A673 (cell line): ENCODE measurements at regions not wholly inside any gene's neighbourhood (a gene's known extent, or its start where the extent isn't known, plus 50 kb on each side); places are given as distances from the start of the nearest gene placed in this dataset.

Source experiments
- BruUV-seq: library from RNA; stranded (reverse); fragments of 400-500 nt; replicated peaks from 2 replicates; lab custom pipeline; 2021; lab: Mats Ljungman, UMichigan
- CTCF ChIA-PET: fragments of 300-600 bp; sonication (Branson Sonifier 250); formaldehyde crosslinking; loops from one replicate; lab custom pipeline; 2022; ENCODE audit warnings: antibody characterized with exemption; lab: Charles Lee
- POLR2A ChIA-PET: fragments of 300-600 bp; sonication (Branson Sonifier 250); formaldehyde crosslinking; loops from one replicate; lab custom pipeline; 2022; ENCODE audit warnings: antibody characterized with exemption; ENCODE audit not compliant: low non-redundant PET; lab: Charles Lee
- DNase-seq: peaks from one replicate; pipeline ENCODE4 v3.0.0-alpha.2; 2015; ENCODE audit warnings: low spot score
- H3K27ac ChIP-seq: fragments of 200-600 bp; sonication (generic); 2 replicates; pipeline ENCODE4 v1.5.1; 2016; ENCODE audit warnings: mixed run types, low read depth, mild to moderate bottlenecking, mixed read lengths, antibody characterized with exemption, low read length; ENCODE audit not compliant: poor library complexity, severe bottlenecking
- H3K27me3 ChIP-seq: fragments of 200-600 bp; sonication (generic); replicated peaks from 2 replicates; pipeline ENCODE4 v1.6.1; 2017; ENCODE audit warnings: mixed run types, low read depth, mild to moderate bottlenecking, mixed read lengths, antibody characterized with exemption, low read length; ENCODE audit not compliant: insufficient read depth, poor library complexity
- H3K36me3 ChIP-seq: fragments of 200-600 bp; sonication (generic); 2 replicates; pipeline ENCODE4 v1.6.1; 2016; ENCODE audit warnings: mixed run types, mild to moderate bottlenecking, mixed read lengths, antibody characterized with exemption, low read length; ENCODE audit not compliant: insufficient read depth, poor library complexity, severe bottlenecking
- H3K4me1 ChIP-seq: fragments of 200-600 bp; sonication (generic); 2 replicates; pipeline ENCODE4 v1.6.1; 2017; ENCODE audit warnings: mixed run types, mild to moderate bottlenecking, mixed read lengths, antibody characterized with exemption, low read length; ENCODE audit not compliant: insufficient read depth, poor library complexity, severe bottlenecking
- H3K4me3 ChIP-seq: fragments of 200-600 bp; sonication (generic); 2 replicates; pipeline ENCODE4 v1.5.1; 2016; ENCODE audit warnings: low read depth, mixed run types, mild to moderate bottlenecking, mixed read lengths, low read length; ENCODE audit not compliant: poor library complexity, severe bottlenecking
- H3K9me3 ChIP-seq: fragments of 200-600 bp; sonication (generic); 2 replicates; pipeline ENCODE4 v1.6.1; 2016; ENCODE audit warnings: mixed run types, low read depth, mild to moderate bottlenecking, mixed read lengths, antibody characterized with exemption, low read length; ENCODE audit not compliant: poor library complexity, severe bottlenecking
- EZH2 ChIP-seq: fragments of 200-600 bp; sonication (generic); IDR thresholded peaks from 2 replicates; pipeline ENCODE4 v1.6.1; 2017; ENCODE audit warnings: borderline replicate concordance, low read depth, mild to moderate bottlenecking, mixed read lengths, antibody characterized with exemption, low read length; ENCODE audit not compliant: poor library complexity, severe bottlenecking
- intact Hi-C: fragments of 100-400 bp; cut with micrococcal nuclease; formaldehyde crosslinking; loops from one replicate; pipeline ENCODE4 v1.10.0; 2022; ENCODE audit not compliant: unreplicated experiment
- TF ChIP-seq, protein P1 (sequence below): fragments of 300-800, 200-600 bp; sonication (generic); conservative IDR thresholded peaks from 2 replicates; pipeline ENCODE4 v1.5.1; 2017; ENCODE audit warnings: low read depth, mild to moderate bottlenecking, antibody characterized with exemption, low read length, moderate library complexity, mixed read lengths

GRCh38 chr6:93789532-93789931, 370.2 kb upstream of the EPHA7 start:
- ChIA-PET CTCF (no interaction called here), POLR2A (no interaction called here)
- H3K4me1 ChIP-seq: no peaks in the 10 kb centered on the region
- TF ChIP-seq, protein P1, sequence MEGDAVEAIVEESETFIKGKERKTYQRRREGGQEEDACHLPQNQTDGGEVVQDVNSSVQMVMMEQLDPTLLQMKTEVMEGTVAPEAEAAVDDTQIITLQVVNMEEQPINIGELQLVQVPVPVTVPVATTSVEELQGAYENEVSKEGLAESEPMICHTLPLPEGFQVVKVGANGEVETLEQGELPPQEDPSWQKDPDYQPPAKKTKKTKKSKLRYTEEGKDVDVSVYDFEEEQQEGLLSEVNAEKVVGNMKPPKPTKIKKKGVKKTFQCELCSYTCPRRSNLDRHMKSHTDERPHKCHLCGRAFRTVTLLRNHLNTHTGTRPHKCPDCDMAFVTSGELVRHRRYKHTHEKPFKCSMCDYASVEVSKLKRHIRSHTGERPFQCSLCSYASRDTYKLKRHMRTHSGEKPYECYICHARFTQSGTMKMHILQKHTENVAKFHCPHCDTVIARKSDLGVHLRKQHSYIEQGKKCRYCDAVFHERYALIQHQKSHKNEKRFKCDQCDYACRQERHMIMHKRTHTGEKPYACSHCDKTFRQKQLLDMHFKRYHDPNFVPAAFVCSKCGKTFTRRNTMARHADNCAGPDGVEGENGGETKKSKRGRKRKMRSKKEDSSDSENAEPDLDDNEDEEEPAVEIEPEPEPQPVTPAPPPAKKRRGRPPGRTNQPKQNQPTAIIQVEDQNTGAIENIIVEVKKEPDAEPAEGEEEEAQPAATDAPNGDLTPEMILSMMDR: no peak
- no peak for TF ChIP-seq EZH2
- H3K36me3 ChIP-seq: no peaks in the 10 kb centered on the region
- BruUV-seq: no TSS peak
- DNase-seq: no peak
- no peaks in the 10 kb centered on the region for H3K27me3 ChIP-seq
- intact Hi-C loops: no loop called here
- no peak overlapping the region for H3K4me3 ChIP-seq
- H3K27ac ChIP-seq: no peak overlapping the region
- H3K9me3 ChIP-seq: no peaks in the 10 kb centered on the region

GRCh38 chr6:93787841-93788240, 368.5 kb upstream of the EPHA7 start:
- no peak for DNase-seq
- Histone ChIP-seq H3K27me3 (no peaks in the 10 kb centered on the region), H3K4me3 (no peak overlapping the region), H3K36me3 (no peaks in the 10 kb centered on the region), H3K9me3 (no peaks in the 10 kb centered on the region), H3K27ac (no peak overlapping the region), H3K4me1 (no peaks in the 10 kb centered on the region)
- ChIA-PET CTCF (no interaction called here), POLR2A (no interaction called here)
- no TSS peak for BruUV-seq
- TF ChIP-seq, protein P1: no peak
- TF ChIP-seq EZH2: no peak
- intact Hi-C loops: no loop called here

DNA sequence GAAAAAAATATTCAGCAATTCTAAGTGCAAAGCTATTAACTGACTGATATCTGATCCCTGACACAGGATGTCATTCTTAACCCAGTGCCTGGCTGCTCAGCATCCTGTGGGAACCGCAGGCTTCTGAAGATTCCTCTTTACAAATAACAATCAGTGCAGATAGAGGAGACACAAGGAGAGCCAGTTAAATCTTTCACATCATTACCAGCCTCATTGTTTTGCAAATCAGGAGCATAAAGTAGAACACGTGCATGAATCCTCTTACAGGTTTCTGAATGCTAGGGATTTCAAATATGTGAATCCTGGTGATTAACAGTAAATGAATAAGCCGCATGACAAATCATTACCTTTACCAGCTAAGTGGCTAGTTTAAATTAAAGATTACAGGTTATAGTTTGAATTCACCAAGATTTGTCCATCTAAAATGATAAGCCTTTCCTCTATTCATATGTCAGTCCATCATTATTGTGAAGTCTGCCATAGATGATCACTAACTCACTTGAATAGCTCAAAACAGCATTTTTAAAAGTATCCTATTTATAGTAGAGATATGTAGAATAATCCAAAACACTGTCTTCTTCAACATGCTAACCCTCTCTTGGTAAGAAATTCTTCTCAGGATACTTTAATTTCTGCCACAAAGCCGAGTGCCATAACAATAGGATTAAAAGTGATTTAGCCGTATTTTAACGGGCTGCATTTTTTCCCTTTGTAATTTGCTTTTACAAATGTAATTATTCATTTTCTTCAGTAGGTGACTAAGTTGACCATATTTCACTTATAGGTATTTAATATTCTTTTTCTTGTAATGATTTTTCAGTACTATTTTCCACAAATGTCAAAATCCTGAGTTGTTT, 367.3 kb upstream of the EPHA7 start:
- no peak overlapping the region for H3K4me3 ChIP-seq
- BruUV-seq: no TSS peak
- no peaks in the 10 kb centered on the region for H3K36me3 ChIP-seq
- H3K9me3 ChIP-seq: no peaks in the 10 kb centered on the region
- ChIA-PET CTCF (no interaction called here), POLR2A (no interaction called here)
- intact Hi-C loops: no loop called here
- H3K27me3 ChIP-seq: no peaks in the 10 kb centered on the region
- H3K27ac ChIP-seq: no peak overlapping the region
- TF ChIP-seq EZH2: no peak
- TF ChIP-seq, protein P1: no peak
- peak; percentile 9 for DNase-seq
- no peaks in the 10 kb centered on the region for H3K4me1 ChIP-seq
